ENCODE measurements at regions not wholly inside any gene's neighbourhood (a gene's known extent, or its start where the extent isn't known, plus 50 kb on each side); places are given as distances from the start of the nearest gene placed in this dataset.

- no peak for TF ChIP-seq EGR1 (IDR thresholded peaks at IDR 0.05; ENCODE audit: borderline replicate concordance, low read depth, low read length)
- no peak for TF ChIP-seq BACH1 (IDR thresholded peaks at IDR 0.05; ENCODE audit: low read length)
- TF ChIP-seq SAP30 (IDR thresholded peaks at IDR 0.05; ENCODE audit: insufficient read depth, insufficient replicate concordance, low read length) = no peak
- no peak for TF ChIP-seq RNF2 (IDR thresholded peaks at IDR 0.05; ENCODE audit: borderline replicate concordance, low read depth, low read length, missing control alignments, poor library complexity, severe bottlenecking)
Observed at GRCh38 chr17:74113326-74113725, 90.2 kb upstream of the RPL38 start (continued).
